NCI-H1694 (cell line): ENCODE measurements at regions not wholly inside any gene's neighbourhood (a gene's known extent, or its start where the extent isn't known, plus 50 kb on each side); places are given as distances from the start of the nearest gene placed in this dataset.
"Not testable (repeated sequence)": the region's sequence is repeated elsewhere in the genome, so short reads cannot be mapped to it uniquely, and the experiment has no call there.

ENCODE experiments used
- DNase-seq: peaks from one replicate; lab custom pipeline; 2025; lab: John Stamatoyannopoulos, UW

DNA sequence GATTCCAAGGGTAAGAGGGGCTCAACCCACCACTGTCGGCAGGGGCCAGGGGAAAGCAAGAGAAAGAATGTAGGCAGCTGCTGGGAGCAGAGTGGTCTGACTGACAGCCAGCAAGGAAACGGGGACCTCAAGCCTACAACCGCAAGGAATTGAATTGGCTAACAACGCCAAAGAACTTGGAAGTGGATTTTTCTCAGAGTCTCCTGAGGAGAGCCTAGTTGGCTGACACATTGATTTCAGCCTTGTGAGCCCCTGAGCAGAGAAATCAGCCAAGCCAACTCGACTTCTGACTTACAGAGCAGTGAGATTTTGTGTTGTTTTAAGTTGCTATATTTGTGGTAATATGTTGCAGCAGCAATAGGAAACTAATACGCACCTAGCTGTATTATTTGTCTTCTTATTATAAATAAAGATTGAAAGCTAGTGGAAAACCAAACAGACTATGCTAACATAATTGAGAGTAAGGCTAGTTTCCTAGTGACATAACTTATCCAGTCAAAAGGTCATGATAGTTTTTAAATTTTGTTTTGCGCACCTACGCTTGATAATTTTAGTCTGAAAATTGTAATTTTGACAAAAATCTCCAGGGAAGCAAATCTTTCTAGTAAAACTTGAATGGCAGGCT, 145.8 kb upstream of the HCCS start:
- DNase-seq, result no peak

DNA sequence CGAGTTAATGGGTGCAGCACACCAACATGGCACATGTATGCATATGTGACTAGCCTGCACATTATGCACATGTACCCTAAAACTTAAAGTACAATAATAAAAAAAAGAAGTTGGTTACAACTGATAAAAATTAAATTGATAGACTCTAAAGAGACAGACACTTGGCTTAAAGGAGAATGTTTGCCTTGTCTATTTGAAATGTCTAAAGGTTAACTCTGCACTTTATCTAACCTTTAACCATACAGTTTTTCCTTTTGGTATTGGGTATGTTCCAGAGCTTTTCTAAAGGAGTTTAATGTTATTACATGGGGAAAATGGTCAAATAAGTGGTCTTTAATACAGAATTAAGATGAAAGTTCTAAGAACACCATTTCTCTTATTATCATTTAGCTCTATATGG, 145.1 kb upstream of the HCCS start:
- DNase-seq, result no peak

DNA sequence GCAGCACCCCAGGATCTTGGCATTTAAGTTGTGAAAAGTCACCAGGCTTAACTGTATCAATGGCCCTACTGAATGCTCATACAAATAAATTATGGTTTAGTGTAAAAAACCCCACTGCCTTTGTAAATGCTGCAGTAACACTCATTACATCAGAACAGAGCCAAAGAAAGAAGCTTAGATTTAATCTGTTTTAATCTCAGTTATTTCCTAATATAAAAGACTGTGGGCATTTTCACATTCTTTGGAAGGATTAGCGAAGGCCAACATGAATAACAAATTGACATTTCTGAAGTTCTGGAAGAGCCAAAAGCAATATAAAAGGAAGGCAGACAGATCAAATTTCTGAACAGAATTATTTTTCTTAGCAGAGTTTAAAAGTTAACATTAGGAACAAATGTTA, 140.0 kb upstream of the HCCS start:
- DNase-seq, result no peak

DNA sequence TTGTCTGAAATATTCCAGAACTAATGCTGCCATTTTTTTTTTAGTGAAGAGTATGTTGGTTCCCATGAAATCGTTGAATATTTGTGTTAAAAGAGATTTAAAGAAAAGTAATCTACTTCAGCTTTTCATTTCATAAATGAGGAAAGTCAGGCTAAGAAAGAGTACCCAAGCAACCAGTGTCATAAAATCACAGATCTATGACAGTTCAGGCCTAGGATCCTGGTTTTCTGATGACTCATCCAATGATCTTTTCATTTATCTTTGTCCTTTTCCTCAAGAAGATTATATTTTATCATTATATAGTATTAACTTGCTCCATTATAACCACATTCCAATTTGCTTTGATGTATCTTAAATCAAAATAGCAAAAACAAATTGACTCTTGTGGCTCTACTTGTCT, 139.4 kb upstream of the HCCS start:
- DNase-seq, result no peak

DNA sequence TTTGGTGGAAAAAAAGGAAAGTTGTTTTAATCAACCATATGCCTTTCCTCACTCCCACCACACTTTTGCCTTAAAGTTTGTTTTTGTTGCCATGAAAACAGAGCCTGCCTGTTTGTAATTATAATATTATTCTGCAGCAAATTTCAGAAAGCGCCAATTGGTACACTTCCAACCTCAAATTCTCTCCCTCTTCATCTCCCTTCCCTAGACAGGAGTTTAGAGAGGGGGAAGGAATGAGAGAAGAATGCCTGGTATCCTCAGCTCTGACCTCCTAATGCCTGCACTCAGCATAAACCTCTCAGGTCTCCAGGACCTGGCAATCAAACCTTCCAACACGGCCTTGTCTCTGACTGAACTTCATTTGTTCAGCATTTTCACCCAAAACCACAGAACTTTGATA, 138.4 kb upstream of the HCCS start:
- DNase-seq, result no peak

DNA sequence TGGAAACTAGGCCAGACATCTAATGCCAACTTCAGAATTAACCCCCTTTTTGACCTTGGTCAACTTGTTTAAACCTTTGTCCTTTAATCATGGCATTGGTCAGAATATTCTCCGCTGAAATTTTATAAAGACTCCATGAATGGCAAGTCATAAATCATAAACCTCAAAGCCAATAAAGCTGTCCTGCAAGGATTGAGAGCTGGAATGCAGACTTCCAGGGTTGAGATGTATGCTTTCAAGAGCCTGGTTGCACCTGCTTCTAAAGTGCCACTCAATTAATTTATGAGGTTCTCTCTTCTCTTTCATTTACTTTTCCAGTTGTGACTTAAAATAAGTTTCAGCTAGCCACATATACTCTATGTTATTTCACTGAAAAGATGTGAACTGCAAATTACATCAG, 136.2 kb upstream of the HCCS start:
- DNase-seq, result no peak

DNA sequence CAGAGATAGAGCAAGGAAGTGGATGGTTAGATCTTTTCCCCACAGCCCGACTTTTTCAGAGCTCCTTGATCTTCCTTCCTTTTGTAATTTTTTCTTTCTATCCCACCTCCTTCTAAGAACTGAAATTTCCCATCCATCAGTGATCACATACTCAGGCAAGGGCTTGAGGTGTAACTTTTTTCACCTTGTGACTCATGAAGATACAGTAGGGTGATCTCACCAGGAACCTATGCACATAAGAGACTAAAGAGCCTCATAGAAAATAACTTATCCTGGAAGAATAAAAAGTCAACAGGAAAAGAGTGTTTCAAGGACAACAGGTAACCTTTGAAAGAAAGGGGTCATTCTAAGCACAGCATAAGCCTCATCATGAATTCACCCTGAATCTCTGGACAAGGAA, 131.2 kb upstream of the HCCS start:
- no peak for DNase-seq

DNA sequence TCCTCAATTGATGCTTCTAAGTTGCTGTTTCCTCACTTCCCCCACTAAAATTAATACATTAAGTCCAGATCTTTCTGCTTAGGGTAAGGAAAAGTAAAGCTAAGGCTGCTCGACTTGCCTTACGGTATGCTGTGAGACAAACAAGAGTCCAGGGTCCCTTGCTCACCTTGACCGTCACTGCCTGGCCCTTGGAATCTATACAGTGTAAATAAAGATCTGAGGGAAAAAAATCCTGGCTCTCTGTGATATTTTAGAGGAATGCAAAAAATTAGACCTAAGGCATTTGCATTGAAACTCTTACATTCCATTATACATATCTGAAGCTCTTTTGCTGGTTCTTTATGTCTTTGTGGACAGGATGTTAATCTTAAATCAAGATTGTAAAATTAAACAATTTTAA, 129.6 kb upstream of the HCCS start:
- no peak for DNase-seq

DNA sequence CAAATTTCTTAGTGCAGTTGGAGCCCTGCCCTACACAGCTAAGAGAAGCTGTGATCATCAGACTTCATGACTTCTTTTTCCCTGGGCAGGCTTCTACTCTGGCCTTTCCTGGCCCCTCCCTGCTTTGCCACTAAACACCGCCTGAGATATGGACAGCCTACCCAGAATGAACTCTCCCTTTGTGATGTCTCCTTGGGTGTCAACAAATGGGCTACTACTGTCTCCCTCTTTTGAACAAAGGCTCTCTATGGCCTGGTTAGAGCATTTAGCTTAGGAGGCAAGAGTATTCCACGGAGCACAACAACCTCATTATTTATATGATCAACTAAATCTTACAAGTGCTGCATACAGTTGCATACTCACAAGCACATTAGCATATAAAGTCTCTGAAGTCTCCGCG, 127.6 kb upstream of the HCCS start:
- no peak for DNase-seq

DNA sequence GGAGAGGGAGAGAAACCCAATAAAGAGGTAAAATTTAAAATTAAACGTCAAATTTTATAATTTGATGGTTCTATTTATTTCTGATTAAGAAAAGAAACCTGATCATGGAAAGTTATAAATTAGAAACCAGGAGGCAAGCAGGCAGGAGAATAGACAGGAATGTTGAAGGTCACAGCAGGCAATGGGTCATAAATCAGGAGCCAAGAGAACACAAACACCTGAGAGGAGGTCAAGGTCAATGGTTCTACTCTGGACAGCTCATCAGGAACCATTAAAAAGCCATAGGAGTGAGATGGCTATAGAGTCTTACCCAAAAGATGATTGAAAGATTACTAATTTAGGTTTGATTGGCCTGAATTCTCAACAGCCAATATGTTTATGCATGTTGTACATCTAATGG, 126.9 kb upstream of the HCCS start:
- no peak for DNase-seq

DNA sequence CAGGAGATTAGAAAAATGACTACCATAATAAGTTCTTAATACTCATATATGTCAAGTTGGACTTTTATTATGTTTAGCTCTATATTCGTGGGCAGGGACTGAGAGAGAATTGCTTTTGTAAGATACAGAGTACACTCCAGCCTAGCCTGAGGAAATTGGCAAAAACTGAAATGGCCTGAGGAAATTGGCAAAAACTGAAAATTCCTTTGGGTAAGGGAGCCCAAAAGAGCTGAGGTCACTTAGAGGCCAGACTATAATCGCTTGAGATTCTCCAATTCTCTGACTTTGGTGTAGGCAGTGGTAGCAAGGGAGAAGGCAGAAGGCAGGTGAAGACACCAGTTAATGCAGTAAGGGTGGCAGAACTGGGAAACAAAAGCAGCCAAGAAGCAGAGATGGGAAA, 124.5 kb upstream of the HCCS start:
- DNase-seq, result no peak

DNA sequence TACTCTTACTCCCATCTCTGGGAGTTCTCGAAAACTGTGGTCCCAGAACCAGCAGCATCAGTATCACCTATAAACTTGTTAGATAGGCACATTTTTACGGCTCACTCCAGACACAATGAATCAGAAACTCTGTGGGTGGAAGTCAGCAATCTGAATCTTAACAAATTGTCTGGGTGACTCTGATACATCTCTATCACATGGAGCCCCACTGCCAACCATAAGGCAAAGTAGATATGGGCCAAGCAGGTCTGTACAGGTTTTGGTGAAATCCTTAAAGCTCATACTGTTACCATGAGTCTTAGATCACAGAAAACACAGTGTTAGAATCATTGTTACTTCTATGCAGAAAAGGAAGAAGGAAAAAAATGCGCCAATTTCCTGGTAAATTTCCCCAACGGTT, 122.5 kb upstream of the HCCS start:
- DNase-seq, result no peak

DNA sequence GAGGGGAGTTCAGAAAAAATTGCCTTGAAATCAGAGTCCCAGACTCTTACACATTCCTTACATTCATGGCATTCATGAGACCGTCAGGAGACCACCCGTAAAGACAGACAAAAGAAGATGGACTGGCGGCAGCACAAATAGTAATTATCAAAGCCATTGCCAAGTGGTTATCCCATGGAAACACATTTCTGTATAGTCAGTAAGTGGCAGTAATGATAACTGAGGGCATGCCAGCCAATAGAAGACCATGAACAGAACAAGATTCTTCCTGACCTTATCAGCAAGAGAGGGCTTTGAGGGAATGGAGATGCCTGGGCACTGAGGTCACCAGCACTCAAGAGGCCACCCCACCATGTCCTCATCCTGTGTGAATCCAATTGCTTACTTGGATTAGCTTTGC, 121.7 kb upstream of the HCCS start:
- DNase-seq, result no peak

DNA sequence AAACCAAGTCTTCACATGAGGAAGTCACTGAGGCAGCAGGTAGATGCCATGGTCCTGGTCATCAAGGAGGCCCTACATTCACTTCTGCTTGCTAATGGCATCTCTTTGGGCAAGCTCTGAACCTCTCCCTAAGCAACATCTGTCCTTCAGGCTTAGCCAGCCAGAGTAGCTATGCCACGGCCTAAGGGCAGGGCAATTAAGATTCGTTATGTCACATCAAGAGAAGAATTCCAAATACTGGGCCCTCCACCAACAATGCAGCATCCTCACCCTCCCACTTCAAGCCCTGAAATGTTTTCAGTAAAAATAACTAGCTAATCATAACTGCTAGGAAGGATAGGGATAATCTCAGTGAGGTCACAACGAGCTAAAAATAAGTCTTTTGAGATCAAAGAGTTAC, 120.7 kb upstream of the HCCS start:
- no peak for DNase-seq

DNA sequence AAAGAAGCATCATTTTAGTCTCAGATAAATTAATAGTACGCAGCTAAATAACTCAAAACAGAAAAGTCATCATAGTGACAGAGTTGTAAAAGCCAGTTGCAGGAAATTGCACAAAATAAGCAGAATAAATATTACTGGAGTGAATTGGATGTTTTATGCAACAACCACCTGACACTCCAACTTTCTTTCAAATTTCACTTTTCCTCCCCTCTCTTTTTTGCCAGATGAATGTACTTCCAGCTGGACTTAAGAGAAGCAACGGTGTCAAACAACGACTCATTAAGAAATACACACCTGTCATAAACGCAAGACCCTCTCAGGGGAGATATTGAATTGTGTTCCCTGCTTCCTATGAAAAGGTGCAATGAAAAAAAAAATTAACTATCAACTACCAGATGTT, 120.2 kb upstream of the HCCS start:
- DNase-seq, result no peak

DNA sequence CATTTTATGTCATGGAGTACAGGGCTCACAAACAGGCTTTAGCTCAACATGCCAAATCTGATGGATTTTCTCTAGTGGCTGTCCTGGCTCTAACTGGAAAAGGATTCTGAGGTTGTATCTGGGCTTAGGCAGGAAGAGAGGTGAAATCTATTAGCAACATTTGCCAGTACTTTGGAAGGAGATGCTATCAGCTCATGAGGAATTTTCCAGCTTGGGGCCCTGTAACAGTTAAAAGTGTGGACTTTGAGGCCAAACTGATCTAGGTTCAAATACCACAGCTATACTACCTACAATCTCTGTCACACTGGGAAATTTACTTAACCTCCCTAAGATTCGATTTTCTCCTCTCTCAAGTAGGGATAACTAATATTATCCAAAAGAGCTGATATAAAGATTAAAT, 119.0 kb upstream of the HCCS start:
- DNase-seq, result no peak

DNA sequence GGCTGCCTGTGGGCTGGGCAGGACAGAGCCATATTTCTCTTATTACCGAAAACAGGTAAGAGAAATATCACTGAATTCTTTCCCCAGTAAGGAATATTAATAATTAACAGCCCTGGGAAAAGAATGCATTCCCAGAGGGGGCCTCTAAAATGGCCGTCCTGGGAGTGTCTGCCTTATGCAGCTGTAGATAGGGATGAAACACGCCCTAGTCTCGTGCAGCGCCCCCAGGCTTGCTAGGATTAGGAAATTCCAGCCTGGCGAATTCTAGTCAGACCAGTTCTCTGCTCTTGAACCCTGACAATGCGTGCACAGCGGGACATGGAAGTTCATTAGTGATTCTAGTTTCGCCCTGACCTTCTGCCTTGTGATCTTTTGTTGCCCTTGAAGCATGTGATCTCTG, 104.1 kb upstream of the HCCS start:
- not testable (repeated sequence) for DNase-seq

DNA sequence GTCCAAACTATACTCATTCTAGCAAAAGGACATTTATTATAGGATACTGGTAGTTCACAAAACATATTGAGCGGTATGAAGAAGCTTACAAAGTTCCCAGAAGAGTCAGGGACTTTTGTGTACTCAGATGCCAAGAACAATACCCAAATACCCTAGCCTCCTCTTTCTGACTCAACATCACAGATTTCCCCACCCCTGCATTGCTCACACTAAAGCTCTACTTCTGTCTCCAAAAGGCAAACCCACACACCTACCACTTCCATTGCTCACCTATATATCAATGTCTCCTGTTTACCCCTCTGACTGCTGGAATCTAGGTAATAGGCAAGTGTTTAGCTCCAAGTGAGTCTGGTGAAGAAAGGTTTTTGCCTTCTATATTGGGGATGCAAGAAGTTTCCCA, 100.7 kb upstream of the HCCS start:
- DNase-seq, result no peak

DNA sequence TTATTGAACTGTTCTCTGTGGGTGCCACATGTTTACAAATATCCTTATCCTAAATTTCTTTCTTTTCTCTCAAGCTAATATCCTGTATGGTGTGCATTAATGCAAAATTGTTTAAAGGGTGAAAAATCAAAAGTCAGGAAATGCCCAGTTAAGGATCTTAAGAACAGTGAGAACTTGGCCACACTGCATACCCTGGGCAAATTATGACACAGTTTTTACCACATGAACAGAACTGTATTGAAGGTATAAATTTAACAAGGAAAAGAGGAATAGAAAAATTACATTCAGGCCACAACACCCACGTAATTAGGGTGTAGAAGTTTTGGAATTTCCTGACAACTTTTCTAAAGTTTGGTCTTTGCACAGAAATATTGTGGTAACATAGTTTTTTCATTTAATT, 94.4 kb upstream of the HCCS start:
- no peak for DNase-seq

DNA sequence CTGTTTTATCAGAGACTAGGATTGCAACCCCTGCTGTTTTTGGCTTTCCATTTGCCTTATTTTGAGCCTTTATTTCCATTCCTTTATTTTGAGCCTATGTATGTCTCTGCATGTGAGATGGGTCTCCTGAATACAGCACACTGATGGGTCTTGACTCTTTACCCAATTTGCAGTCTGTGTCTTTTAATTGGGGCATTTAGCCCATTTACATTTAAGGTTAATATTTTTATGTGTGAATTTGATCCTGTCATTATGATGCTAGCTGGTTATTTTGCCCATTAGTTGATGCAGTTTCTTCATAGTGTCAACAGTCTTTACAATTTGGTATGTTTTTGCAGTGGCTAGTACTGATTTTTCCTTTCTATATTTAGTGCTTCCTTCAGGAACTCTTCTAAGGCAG, 88.5 kb upstream of the HCCS start:
- DNase-seq, result not testable (repeated sequence)

DNA sequence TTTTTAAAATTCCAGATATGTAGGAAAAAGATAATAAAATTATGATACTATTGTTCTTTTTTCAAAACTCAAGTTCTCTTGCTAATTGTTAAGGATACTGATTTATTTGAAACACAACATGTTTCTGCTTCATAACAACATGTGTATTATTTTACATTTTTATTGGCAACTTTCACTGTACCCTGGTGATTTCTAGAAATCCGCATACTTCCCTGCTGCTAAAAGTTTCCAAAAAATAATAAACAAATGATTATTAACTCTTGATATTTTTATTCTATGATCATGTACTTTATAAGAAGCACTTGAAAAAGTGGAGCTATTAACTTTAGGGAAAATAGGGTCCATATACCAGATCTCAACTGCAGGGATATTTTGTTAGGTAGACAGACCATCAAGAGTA, 71.2 kb upstream of the HCCS start:
- DNase-seq, result no peak

DNA sequence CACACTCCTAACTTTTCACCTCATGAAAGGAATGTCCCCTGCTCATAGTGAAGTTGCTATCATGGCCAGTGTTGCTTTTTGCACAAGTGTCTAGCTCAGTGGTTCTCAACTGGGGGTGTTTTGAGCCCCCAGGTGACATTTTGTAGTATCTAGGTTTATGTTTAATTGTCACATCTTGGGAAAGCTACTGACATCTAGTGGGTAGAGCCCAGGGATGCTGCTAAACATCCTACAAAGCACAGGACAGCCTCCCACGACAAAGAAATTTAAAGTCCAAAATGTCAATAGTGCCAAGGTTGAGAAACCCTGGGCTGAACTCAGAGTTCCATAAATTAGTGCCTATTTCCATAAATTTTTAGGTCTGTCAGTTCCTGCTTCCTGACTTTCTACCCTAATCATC, 70.7 kb upstream of the HCCS start:
- DNase-seq, result no peak

DNA sequence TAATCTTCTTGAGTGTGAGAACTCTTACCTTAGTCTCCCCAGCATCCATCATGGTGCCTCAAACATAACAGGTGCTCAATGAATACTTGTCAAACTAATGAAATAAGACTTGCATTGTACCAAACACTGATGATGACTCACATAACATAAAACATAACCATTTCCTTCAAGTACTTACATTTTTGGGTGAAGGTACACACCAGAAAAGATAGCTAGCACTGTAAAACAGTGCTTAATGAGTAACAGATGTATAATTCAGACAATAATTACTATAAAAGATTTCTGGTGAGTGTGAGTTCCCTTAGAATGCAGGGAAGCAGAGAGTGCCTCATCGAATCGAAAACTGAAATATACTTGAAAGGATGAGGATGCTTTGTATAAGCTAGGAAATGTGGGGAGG, 70.1 kb upstream of the HCCS start:
- no peak for DNase-seq

DNA sequence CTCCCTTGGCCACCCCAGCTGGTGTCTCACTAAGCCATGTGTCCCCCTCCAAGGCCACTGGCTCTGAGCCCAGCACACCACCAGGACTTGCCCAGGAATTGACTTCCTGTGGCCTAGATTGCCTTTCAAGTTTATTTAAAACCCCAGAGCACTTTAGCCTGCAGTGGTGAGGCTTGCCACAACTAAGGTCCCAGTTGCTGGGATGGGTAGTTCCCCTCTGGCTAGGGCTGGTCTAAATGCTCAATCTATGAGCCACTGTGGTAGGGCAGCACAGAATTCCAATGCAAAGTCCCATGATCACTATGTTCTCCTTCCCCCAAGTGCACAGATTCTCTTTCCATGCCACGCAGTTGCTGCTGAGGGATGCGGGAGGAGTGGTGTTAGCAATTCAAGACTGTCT, 61.1 kb upstream of the HCCS start:
- no peak for DNase-seq

DNA sequence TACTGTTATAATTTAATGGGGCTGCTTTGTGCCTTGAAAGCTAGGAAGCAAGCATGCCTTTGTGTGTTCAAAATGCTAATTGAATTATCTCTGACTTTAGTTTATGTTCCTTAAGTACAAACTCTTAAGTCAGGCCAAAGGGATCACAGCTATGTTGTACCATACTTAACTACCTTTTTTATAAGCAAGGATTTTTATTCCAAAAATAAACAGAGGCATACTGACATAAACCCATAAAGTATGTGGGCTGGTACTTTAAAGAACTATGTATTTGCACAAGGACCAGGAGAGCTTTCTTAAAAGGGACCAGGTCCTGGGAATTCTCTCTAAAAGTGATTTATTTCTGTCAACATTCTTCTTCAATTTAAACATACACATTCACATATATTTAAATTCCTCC, 57.8 kb upstream of the HCCS start:
- DNase-seq, result no peak
